ENCODE measurements at regions not wholly inside any gene's neighbourhood (a gene's known extent, or its start where the extent isn't known, plus 50 kb on each side); places are given as distances from the start of the nearest gene placed in this dataset.
"Not testable (repeated sequence)": the region's sequence is repeated elsewhere in the genome, so short reads cannot be mapped to it uniquely, and the experiment has no call there.

GRCh38 chr3:175965036-175965435 is 1105.9 kb downstream of the NAALADL2 start:
- no peak for DNase-seq (ENCODE audit: low spot score)

GRCh38 chr3:175957427-175957826 is 1098.3 kb downstream of the NAALADL2 start:
- no peak for DNase-seq (ENCODE audit: low spot score)

- no peak for DNase-seq (ENCODE audit: low spot score)
Observed at GRCh38 chr3:175956964-175957363, 1097.8 kb downstream of the NAALADL2 start.

GRCh38 chr3:175951047-175951694 is 1092.0 kb downstream of the NAALADL2 start:
- DNase-seq (ENCODE audit: low spot score), result peak; percentile 83

GRCh38 chr3:175948041-175948440 is 1088.9 kb downstream of the NAALADL2 start:
- DNase-seq (ENCODE audit: low spot score), result no peak

GRCh38 chr3:175941352-175941751 is 1082.2 kb downstream of the NAALADL2 start:
- DNase-seq (ENCODE audit: low spot score), result no peak

- DNase-seq (ENCODE audit: low spot score), result no peak
Observed at GRCh38 chr3:175940881-175941280, 1081.7 kb downstream of the NAALADL2 start.

GRCh38 chr3:175940243-175940642 is 1081.1 kb downstream of the NAALADL2 start:
- no peak for DNase-seq (ENCODE audit: low spot score)

GRCh38 chr3:175937367-175937766 is 1078.2 kb downstream of the NAALADL2 start:
- DNase-seq (ENCODE audit: low spot score), result not testable (repeated sequence)

- no peak for DNase-seq (ENCODE audit: low spot score)
Observed at GRCh38 chr3:175932586-175932985, 1073.5 kb downstream of the NAALADL2 start.

- DNase-seq (ENCODE audit: low spot score), result no peak
Observed at GRCh38 chr3:175919133-175919532, 1060.0 kb downstream of the NAALADL2 start.

GRCh38 chr3:175916191-175916934 is 1057.2 kb downstream of the NAALADL2 start:
- peak; percentile 10 for DNase-seq (ENCODE audit: low spot score)

GRCh38 chr3:175914785-175915184 is 1055.7 kb downstream of the NAALADL2 start:
- DNase-seq (ENCODE audit: low spot score), result no peak

GRCh38 chr3:175913286-175913685 is 1054.2 kb downstream of the NAALADL2 start:
- DNase-seq (ENCODE audit: low spot score), result no peak

- DNase-seq (ENCODE audit: low spot score), result no peak
Observed at GRCh38 chr3:175911937-175912336, 1052.8 kb downstream of the NAALADL2 start.

- DNase-seq (ENCODE audit: low spot score), result no peak
Observed at GRCh38 chr3:175902226-175902625, 1043.1 kb downstream of the NAALADL2 start.

- DNase-seq (ENCODE audit: low spot score), result no peak
Observed at GRCh38 chr3:175898194-175898593, 1039.1 kb downstream of the NAALADL2 start.

- no peak for DNase-seq (ENCODE audit: low spot score)
Observed at GRCh38 chr3:175896655-175897054, 1037.5 kb downstream of the NAALADL2 start.

GRCh38 chr3:175895731-175896130 is 1036.6 kb downstream of the NAALADL2 start:
- no peak for DNase-seq (ENCODE audit: low spot score)

GRCh38 chr3:175893566-175893965 is 1034.4 kb downstream of the NAALADL2 start:
- DNase-seq (ENCODE audit: low spot score), result no peak

- no peak for DNase-seq (ENCODE audit: low spot score)
Observed at GRCh38 chr3:175890066-175890465, 1030.9 kb downstream of the NAALADL2 start.

- no peak for DNase-seq (ENCODE audit: low spot score)
Observed at GRCh38 chr3:175885231-175885766, 1026.2 kb downstream of the NAALADL2 start.

GRCh38 chr3:175879417-175879816 is 1020.3 kb downstream of the NAALADL2 start:
- no peak for DNase-seq (ENCODE audit: low spot score)

Measured in umbilical cord (tissue), 1 donor.